ENCODE measurements at regions not wholly inside any gene's neighbourhood (a gene's known extent, or its start where the extent isn't known, plus 50 kb on each side); places are given as distances from the start of the nearest gene placed in this dataset.

- Histone ChIP-seq H3K4me1 (ENCODE audit: insufficient read depth, low read length) (peaks cover 43% of the 10 kb centered on the region), H4K20me1 (ENCODE audit: low read length) (no peaks in the 10 kb centered on the region), H3K9me3 (ENCODE audit: low read length) (no peaks in the 10 kb centered on the region), H3K79me2 (ENCODE audit: low read length) (no peaks in the 10 kb centered on the region), H3K4me2 (ENCODE audit: low read length) (no peak overlapping the region), H3K27ac (ENCODE audit: low read length) (no peak overlapping the region), H3F3A (ENCODE audit: low read length, unreplicated experiment) (peaks cover 6% of the 10 kb centered on the region), H3K9me2 (replicated peaks; ENCODE audit: low read length) (no peaks in the 10 kb centered on the region), H3K9ac (ENCODE audit: low read length) (no peak overlapping the region), H2AFZ (ENCODE audit: low read length) (no peak overlapping the region), H3K36me3 (ENCODE audit: low read depth, low read length) (no peaks in the 10 kb centered on the region), H3K4me3 (ENCODE audit: low read length) (no peak overlapping the region), H3K27me3 (ENCODE audit: low read length) (no peaks in the 10 kb centered on the region)
- ATAC-seq (no peak), DNase-seq (no peak)
- intact Hi-C loops (cut with micrococcal nuclease) = no loop called here
- CTCF ChIA-PET = no interaction called here
- POLR2A ChIA-PET (ENCODE audit: unreplicated experiment) = no interaction called here
- no TSS peak for BruUV-seq (replicated peaks)
- TF ChIP-seq, protein P1, sequence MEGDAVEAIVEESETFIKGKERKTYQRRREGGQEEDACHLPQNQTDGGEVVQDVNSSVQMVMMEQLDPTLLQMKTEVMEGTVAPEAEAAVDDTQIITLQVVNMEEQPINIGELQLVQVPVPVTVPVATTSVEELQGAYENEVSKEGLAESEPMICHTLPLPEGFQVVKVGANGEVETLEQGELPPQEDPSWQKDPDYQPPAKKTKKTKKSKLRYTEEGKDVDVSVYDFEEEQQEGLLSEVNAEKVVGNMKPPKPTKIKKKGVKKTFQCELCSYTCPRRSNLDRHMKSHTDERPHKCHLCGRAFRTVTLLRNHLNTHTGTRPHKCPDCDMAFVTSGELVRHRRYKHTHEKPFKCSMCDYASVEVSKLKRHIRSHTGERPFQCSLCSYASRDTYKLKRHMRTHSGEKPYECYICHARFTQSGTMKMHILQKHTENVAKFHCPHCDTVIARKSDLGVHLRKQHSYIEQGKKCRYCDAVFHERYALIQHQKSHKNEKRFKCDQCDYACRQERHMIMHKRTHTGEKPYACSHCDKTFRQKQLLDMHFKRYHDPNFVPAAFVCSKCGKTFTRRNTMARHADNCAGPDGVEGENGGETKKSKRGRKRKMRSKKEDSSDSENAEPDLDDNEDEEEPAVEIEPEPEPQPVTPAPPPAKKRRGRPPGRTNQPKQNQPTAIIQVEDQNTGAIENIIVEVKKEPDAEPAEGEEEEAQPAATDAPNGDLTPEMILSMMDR (conservative IDR thresholded peaks at IDR 0.05; ENCODE audit: low read depth, low read length) = no peak
- TF ChIP-seq EZH2phosphoT487 (IDR thresholded peaks at IDR 0.05; ENCODE audit: borderline replicate concordance, low read length) (no peak), EZH2 (IDR thresholded peaks at IDR 0.05; ENCODE audit: low read length, unreplicated experiment) (no peak)
Measured at GRCh38 chr2:212841460-212841859, 302.9 kb upstream of the ERBB4 start.

GRCh38 chr2:212832211-212833195 lies 293.9 kb upstream of the ERBB4 start:
- Histone ChIP-seq H3K27me3 (ENCODE audit: low read length) (no peaks in the 10 kb centered on the region), H3F3A (ENCODE audit: low read length, unreplicated experiment) (no peaks in the 10 kb centered on the region), H3K9ac (ENCODE audit: low read length) (no peak overlapping the region), H3K9me3 (ENCODE audit: low read length) (no peaks in the 10 kb centered on the region), H3K4me1 (ENCODE audit: insufficient read depth, low read length) (no peaks in the 10 kb centered on the region), H3K79me2 (ENCODE audit: low read length) (no peaks in the 10 kb centered on the region), H3K36me3 (ENCODE audit: low read depth, low read length) (no peaks in the 10 kb centered on the region), H4K20me1 (ENCODE audit: low read length) (no peaks in the 10 kb centered on the region), H3K4me3 (ENCODE audit: low read length) (no peak overlapping the region), H3K9me2 (replicated peaks; ENCODE audit: low read length) (no peaks in the 10 kb centered on the region), H3K27ac (ENCODE audit: low read length) (no peak overlapping the region), H2AFZ (ENCODE audit: low read length) (no peak overlapping the region), H3K4me2 (ENCODE audit: low read length) (no peak overlapping the region)
- ChIA-PET CTCF (no interaction called here), POLR2A (ENCODE audit: unreplicated experiment) (no interaction called here)
- DNase-seq (no peak), ATAC-seq (no peak)
- BruUV-seq (replicated peaks) = no TSS peak
- TF ChIP-seq EZH2 (IDR thresholded peaks at IDR 0.05; ENCODE audit: low read length, unreplicated experiment) = no peak
- TF ChIP-seq, protein P1 (conservative IDR thresholded peaks at IDR 0.05; ENCODE audit: low read depth, low read length) = no peak
- no peak for TF ChIP-seq EZH2phosphoT487 (IDR thresholded peaks at IDR 0.05; ENCODE audit: borderline replicate concordance, low read length)
- intact Hi-C loops (cut with micrococcal nuclease) = no loop called here

- DNase-seq = no peak
- H3K9me3 ChIP-seq (ENCODE audit: low read length) = no peaks in the 10 kb centered on the region
- intact Hi-C loops (cut with micrococcal nuclease) = no loop called here
- no peaks in the 10 kb centered on the region for H3K4me1 ChIP-seq (ENCODE audit: insufficient read depth, low read length)
- H3K4me3 ChIP-seq (ENCODE audit: low read length) = no peak overlapping the region
- TF ChIP-seq EZH2 (IDR thresholded peaks at IDR 0.05; ENCODE audit: low read length, unreplicated experiment) (no peak), EZH2phosphoT487 (IDR thresholded peaks at IDR 0.05; ENCODE audit: borderline replicate concordance, low read length) (no peak)
- TF ChIP-seq, protein P1 (conservative IDR thresholded peaks at IDR 0.05; ENCODE audit: low read depth, low read length) = no peak
- H3K4me2 ChIP-seq (ENCODE audit: low read length) = no peak overlapping the region
- H3K27ac ChIP-seq (ENCODE audit: low read length) = no peak overlapping the region
- H3K79me2 ChIP-seq (ENCODE audit: low read length) = no peaks in the 10 kb centered on the region
- ChIA-PET POLR2A (ENCODE audit: unreplicated experiment) (no interaction called here), CTCF (no interaction called here)
- H3K36me3 ChIP-seq (ENCODE audit: low read depth, low read length) = no peaks in the 10 kb centered on the region
- no peaks in the 10 kb centered on the region for H3K27me3 ChIP-seq (ENCODE audit: low read length)
- no TSS peak for BruUV-seq (replicated peaks)
- no peaks in the 10 kb centered on the region for H4K20me1 ChIP-seq (ENCODE audit: low read length)
- H2AFZ ChIP-seq (ENCODE audit: low read length) = no peak overlapping the region
- ATAC-seq = no peak
- no peaks in the 10 kb centered on the region for H3F3A ChIP-seq (ENCODE audit: low read length, unreplicated experiment)
- H3K9me2 ChIP-seq (replicated peaks; ENCODE audit: low read length) = no peaks in the 10 kb centered on the region
- no peak overlapping the region for H3K9ac ChIP-seq (ENCODE audit: low read length)
Measured at GRCh38 chr2:212831671-212832199, 293.1 kb upstream of the ERBB4 start.

All from PC-3 (cell line).